GM19397 (cell line): ENCODE measurements at regions not wholly inside any gene's neighbourhood (a gene's known extent, or its start where the extent isn't known, plus 50 kb on each side); places are given as distances from the start of the nearest gene placed in this dataset.

ENCODE experiments used
- ATAC-seq: cut with Tn5 transposase; IDR thresholded peaks from one replicate; pipeline ENCODE4 v1.9.1; 2021; ENCODE audit warnings: mild to moderate bottlenecking, moderate library complexity; ENCODE audit not compliant: unreplicated experiment

DNA sequence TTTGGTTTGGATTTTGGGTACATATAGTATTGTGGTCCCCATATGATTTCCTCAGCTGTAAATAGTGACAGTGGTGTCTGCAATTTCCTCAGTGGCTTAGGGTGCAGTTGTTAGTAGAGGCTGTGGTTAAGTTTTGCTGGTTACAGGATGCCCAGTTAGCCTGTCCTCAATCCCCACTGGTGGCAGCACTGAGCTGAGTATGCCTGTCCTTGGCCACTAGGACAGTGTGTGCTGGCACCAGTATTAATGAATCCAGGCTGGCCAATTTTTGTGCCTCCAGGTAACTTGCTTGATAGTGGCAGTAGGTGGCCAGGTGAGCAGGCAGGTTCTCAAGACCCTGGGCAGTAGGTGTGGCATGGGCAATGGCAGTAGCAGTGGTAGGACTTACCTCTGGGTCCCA lies 973.1 kb downstream of the TMEM182 start:
- ATAC-seq, result no peak

DNA sequence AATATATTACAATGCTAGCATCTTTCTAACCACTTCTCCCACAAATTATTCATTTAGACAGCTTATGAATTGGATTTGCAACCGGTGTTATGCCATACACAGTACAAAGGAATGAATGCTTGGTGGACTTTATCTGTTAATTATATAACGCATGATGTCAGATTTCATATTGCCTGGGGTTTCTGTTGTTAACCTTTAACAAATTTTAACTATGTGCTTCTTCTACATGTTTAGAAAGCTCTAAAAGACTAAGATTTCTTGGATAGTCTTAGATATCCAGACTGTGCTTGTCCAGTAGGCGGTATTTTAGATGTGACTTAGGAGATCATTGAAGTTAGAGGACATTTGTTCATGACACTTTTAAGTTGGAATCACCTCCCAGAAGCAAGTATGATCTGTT lies 976.3 kb downstream of the TMEM182 start:
- ATAC-seq, result no peak

DNA sequence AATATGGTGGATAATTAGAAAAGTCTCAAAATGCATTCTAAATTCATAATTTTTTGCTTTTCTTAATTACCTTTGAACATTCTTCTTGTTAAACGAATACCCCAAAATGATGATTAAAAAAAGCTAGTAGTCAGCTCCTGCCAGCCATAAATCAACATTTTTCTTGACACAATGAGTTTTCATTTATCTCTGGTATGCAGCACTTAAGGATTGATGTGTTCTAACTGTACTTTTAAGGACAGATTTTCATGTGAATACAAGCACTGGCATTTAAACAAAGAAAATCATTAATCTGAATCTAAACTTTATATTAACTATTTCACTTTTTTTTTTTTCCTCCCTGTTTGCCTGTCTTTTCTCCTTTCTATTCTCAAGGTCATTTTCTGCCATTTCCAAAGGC lies 976.8 kb downstream of the TMEM182 start:
- no peak for ATAC-seq

DNA sequence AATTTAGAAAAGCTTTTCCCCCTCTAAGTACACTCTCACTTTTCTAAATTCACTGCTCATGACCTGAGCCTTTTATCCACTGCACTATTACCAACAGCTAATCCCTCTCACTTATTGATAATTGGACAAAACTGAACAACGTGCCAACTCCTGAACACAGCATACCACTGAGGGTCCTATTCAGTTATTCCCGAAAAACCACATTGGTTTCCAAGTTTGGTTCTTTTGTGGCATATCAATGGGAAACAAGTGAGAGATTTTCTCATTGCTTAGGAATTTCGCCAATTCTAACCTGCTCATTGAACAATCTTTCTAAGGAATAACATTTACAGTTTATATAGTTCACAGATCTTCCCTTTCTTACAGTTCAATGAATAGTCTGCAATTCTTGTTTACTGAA lies 977.4 kb downstream of the TMEM182 start:
- no peak for ATAC-seq

DNA sequence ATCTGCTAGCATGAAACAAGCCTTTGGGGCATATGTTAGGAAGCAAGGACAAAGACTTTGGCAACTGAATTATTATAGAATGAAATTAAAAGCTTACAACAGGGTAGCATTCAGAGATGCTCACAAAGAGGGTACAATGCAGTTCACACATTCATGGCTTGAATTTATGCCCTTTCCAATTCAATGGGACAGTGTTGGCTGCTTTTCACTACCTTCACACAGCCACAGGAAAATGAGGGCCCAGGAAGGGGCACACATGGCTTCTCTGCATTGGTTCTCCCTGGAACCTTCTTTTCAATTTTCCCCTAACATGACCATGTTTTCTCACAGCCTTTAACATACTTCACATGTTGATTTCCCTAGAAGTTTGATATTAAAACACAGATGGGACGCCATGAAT lies 978.1 kb downstream of the TMEM182 start:
- ATAC-seq, result no peak

DNA sequence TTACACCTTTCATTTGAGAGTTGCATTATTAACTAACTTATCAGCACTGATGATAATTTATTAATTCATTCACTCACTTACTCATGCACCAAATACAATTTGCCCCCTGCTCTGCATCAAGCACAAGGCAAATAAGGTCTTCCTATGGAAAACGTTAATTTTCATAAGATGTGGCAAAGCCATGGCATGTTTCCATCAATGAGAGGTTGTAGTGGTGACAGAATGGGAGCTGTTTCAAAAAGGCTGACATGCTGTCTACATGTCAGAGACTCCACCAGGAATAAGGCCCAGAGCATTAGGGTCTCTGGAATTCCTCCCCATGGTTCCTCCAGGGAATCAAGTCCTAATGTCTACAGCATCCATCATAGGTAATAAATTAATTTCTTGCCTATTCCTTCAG lies 978.8 kb downstream of the TMEM182 start:
- ATAC-seq, result no peak

DNA sequence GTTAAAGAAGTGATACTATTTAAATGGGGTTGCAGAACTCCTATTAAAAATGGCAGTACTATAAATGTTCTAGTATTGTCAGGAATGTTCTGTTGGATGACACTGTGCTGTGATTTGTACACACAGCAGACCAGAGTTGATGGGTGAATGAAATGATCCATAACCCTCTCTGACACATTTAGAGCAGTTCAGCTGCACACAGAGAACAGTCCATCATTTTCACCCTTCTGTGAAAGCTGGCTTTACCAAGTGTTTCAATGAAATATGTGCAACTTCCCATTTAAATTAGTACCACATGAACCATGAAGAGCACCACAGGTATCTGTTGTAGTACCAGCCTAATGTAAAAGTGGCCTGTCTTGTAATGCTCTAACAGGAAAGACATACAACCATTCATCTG lies 981.4 kb downstream of the TMEM182 start:
- ATAC-seq, result no peak

DNA sequence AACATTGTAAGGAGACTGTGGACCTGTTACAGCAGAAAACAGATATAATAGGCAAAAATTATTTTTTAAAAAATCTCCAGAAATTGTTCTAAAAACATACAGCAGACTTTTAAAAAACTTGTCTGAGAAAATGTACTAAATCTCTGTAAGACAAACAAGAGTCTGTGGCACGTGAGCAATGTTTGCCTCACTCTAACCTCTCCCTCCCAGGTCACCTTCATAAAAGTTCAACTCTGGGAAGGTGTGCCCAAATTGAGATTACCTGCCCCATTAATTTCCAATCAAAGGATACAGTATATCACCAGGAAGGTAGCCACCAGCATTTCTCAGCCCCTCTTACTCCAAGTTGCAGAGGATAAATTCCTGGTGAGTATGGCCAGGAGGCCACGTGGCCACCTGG lies 992.7 kb downstream of the TMEM182 start:
- ATAC-seq, result no peak

DNA sequence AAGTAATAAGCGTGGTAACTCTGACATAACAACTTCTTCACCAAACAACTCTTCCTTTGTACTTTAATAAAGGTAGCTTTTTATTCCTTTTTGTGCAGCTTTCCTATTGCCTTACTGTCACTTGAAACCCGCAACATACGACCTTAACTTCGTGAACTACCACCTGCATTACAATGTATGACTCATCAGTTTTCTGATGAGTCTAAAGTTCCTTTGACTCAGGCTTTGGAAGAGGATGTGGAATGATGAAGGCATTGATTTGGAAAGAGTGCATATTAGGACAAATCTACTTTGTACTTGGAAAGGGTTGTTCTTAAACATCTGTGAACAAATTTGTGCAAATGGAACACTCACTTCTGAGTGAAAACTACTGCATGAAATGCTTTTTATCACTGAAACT lies 1012.1 kb downstream of the TMEM182 start:
- no peak for ATAC-seq

DNA sequence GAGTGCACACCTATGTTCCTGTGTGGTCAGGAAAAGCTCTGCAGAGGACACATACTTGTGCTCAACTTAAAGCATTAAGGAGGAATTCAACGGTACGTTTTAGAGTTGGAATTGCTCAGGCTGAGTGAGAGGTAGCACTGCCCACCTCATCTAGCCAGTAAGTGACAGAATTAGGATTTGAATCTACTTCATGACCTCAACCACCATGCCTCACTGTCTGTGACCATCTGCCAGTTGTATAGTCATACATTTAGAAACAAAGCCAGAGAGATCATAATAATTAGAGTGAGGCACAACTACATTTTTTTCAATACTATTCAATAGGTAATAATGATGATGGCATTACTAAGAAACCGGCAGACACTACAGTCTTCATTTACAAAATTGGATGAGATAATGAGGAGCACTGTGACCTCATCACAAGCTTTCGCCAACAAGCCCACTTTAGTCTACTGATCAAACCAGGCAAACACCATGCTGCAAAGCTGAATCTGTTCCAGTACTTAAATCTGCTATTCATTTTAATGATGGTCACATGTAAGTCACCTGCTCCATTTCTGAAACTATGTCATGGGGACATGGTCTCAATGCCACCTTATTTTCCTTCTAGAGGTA lies 1018.4 kb downstream of the TMEM182 start:
- ATAC-seq, result no peak

DNA sequence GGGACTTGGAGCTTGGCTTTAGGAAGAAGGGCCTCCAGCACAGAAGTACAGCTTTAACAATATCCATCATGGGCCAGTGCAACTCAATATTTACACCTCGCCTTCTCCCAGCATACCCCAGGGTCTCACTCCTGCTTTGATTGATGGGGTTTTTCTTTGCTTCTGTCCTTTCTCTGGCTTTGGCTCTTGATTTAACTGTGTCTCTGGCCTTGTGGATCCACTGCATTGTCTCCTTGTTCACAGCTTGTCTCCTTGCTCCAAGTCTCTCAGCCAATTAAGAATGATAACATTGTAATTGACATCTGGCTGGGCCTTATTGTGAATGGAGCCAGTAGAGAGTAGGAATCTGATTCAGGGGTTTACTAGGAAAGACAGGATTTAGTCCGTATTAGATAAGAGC lies 1019.5 kb downstream of the TMEM182 start:
- no peak for ATAC-seq

DNA sequence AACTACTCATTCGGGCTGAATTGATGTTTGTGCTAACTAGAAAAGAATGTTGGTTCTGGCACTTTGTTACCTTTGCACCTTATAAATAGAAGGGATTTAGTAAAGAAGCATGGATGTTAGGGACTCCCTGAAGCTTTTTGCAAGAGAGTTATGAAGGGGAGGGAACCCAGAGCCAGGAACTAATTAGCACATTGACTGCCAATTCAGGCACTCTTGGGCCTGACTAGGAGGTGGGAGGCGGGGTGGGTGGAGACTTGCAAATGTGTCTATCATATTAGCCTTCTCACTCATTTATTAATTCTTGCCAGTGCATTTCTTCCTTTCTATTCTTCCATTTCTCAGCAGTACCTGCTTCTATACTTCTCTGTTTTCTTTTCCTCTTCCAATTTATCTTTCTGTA lies 1022.4 kb downstream of the TMEM182 start:
- no peak for ATAC-seq

DNA sequence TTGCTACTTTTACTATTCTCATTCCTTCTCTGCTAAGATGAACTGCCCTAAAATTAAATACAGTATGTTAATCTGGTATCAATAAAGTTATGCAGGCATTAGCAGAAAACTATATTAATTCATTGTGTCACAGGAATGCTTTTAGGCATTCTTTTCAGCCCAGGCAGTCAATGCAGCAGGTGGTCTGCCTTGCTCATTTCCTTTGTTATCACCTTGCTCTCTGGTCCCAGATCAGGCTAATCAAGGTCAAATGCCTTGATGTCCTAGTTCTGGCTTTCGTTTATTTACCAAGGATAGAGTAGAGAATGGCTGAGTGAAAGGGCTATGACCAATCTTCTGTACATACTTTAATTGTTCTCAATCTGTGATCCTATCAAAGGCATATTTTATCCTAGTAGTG lies 1023.6 kb downstream of the TMEM182 start:
- ATAC-seq, result no peak

DNA sequence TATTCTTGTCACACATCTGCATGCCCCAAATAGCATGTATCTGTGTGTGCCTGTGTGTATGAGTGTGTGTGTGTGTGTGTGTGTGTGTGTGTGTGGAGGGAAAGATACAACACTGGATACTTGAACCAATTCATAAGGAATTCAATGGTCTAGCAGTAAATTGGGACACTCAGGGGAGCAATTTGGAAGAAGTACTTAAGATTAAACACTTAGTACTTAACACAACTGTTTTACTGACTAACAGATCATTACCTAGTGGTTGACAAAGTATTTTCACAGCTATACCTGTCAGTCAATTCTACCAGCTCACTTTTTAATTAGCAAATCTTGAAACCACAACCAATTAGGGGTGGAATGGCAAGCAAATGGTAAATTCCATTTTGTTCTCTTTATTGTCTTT lies 1024.1 kb downstream of the TMEM182 start:
- no peak for ATAC-seq

DNA sequence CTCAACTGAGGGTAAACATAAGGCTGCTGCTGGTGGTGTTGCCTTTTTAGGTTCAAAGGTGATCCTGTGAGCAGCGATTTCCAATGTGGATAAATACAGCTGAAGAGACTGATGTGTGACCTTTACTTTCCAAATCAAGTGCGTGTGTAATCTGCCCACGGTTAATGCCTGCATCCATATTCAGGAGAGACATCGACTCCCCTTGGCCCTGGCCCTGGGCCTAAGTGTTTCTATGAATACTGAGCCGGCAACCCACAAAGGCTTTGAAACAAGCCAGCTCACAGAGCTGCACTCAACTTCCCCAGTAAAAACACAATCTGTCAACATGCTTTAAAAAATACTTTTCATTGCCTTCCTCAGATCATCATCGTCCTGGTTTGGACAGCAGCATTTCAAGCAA lies 1026.6 kb downstream of the TMEM182 start:
- no peak for ATAC-seq

DNA sequence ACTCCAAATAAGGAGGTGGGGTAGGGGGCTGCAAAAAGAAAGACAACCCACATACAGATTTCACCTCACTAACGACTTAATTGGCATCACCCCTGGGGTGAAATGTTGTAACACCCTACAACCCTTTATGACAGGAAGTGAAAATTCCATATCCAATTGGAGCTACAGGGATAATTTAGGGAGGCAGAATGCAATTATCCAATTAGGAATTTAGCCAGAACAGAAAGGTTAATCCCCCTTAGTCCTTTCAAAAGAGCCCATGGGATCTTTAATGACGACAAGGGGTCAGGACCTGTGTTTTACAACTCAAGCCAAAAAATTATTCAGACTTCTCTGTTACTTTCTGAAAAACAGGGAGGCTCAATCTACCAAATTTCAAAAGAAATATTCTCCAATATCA lies 1027.1 kb downstream of the TMEM182 start:
- no peak for ATAC-seq

DNA sequence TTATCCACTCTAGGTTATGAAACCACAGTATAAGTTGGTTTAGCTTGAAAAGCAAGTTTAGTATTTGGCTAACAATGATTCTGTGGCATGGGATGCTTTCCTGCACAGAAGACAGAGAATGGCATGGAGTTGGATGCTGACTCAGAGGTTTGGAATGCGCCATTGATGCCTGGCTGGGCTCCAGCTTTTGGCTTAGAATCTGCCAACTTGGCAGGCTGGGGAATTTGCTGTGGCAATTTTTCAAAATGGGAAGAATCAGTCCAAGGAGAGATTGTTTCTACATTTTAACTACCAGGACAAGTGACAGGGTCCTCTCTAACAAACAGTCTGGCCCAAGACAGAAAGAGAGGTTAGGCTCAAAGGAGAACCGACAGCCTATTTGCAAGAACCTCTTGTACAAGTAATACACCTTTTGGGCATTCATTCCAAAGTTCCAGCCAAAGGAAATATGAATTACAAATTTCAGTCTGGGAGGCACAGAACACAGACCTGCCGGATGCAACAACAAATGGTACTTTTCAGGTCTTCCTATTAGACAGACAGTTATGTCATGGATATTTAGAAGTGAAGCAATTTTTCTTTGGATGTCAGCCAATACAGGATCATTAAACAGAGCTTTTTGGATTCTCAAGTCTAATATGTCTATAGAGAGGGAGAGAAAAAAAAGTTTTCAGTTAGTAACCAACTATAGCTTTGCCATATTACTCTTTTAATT lies 1027.7 kb downstream of the TMEM182 start:
- ATAC-seq, result no peak

DNA sequence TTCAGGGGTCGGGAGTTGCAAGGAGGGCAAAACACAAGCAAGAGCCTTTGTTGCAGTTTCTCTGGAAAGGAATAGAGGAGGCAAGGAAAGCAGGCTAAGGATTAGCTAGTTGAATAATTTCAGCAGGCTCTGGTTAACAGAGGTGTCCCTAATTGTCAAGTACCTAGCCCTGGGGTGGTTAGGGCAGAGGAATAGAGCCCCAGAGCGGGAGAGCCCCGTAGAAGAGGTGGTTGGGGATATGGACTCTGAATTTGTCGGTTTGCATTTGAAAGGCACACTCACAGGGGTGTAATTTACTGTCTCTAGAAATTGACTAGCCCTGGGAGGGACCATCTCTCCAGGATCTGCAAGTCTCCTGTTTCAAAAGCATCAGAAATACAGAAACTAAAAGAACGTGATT lies 1030.2 kb downstream of the TMEM182 start:
- ATAC-seq, result no peak

DNA sequence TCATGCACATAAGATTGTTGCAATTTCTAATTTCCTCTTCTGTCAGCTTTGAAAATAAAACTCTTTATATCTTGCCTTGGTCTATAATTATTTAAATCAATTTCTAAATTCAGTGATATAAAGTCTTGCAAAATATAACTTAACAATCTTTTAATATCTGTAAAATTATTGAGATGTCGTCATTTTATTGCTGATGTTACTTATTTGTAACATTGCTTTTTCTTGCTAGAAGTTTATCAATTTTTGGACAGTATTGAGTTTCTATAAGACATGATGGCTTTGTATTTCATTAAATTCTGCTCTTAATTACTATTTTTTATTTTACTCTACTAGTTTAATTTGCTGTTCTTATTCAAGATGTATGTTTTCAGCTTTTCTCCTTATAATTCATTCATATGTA lies 1036.5 kb downstream of the TMEM182 start:
- ATAC-seq, result no peak

DNA sequence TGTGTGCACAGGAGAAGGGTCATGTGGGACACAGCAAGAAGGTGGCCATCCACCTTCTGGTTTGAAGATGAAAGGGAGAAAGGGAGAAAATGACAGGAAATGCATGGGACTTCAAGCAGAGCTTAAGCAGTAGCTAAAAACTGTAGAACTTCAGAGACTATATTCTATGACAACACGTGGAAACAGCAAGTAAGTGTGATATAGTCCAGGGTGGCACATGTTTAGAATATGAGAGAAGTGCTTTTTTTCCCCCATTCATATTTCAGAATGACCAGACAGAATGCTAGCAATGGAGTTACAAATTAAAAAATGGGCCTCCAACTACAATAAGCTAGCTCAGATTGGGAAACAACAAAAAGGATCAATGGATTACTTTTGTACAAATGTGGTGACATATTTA lies 1042.2 kb downstream of the TMEM182 start:
- no peak for ATAC-seq

DNA sequence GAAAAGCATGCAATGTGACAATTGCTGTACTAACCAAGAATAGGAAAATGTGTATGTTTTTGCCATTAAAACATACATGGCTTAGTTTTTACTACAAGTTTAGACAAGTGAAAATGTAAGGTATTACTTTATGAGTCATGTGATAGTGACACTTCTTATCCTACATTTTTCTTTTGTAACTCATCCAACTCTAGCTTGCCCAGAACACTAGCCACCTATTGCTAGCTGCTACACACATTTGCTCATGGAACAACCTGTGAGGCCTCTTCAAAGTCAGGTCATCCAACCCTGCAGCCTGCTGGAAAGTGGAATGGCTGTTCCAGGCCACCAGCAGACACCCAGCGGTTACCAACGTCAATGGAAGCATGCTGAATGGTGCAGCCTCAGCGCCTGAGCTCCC lies 1043.9 kb downstream of the TMEM182 start:
- ATAC-seq, result no peak

DNA sequence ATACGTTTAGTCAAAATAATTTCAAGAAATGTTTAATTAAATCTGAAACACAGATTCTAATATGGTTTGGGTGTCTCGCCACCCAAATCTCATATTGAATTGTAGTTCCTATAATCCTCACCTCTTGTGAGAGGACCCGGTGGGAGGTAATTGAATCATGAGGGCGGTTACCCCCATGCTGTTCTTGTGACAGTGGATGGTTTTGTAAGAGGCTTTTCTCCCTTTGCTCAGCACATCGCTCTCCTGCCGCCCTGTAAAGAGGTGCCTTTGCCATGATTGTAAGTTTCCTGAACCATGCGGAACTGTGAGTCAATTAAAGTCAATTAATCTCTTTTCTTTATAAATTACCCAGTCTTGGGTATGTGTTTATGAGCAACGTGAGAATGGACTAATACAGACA lies 1045.1 kb upstream of the POU3F3 start:
- ATAC-seq, result no peak

DNA sequence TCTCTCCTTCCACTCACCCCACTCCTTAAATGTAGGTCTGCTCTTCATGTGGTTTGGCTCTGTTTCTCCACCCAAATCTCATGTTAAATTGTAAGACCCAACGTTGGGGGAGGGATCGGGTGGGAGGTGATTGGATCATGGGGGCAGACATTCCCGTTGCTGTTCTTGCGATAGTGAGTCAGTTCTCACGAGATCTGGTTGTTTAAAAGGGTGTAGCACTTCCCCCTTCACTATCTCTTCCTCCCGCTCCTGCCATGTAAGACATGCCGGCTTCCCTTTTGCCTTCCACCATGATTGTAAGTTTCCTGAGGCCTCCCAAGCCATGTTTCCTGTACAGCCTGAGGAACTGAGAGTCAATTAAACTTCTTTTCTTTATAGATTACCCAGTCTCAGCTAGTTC lies 1044.5 kb upstream of the POU3F3 start:
- no peak for ATAC-seq
